Osteoblast (primary cell): ENCODE measurements at regions not wholly inside any gene's neighbourhood (a gene's known extent, or its start where the extent isn't known, plus 50 kb on each side); places are given as distances from the start of the nearest gene placed in this dataset.
A peak's percentile ranks its signal among the peaks of the same experiment; 100 is the strongest.
"Not testable (repeated sequence)": the region's sequence is repeated elsewhere in the genome, so short reads cannot be mapped to it uniquely, and the experiment has no call there.

Source experiments
- DNase-seq: peaks from one replicate; pipeline ENCODE4 v3.0.0; 2011; ENCODE audit warnings: low spot score, mixed read lengths; ENCODE audit not compliant: insufficient read length; ENCODE audit errors: missing footprints
- H2AFZ ChIP-seq: 2 replicates; pipeline ENCODE4 v1.6.0; 2011; ENCODE audit warnings: mild to moderate bottlenecking, low read length
- H3K27ac ChIP-seq: 2 replicates; pipeline ENCODE4 v1.5.1; 2011; ENCODE audit warnings: mild to moderate bottlenecking, low read depth, low read length, moderate library complexity
- H3K27me3 ChIP-seq: 2 replicates; pipeline ENCODE4 v1.6.0; 2012; ENCODE audit warnings: mild to moderate bottlenecking, control low read depth, inconsistent platforms, low read length, moderate library complexity; ENCODE audit not compliant: insufficient read depth
- H3K36me3 ChIP-seq: 2 replicates; pipeline ENCODE4 v1.5.1; 2011; ENCODE audit warnings: mild to moderate bottlenecking, low read length, control low read depth, moderate library complexity; ENCODE audit not compliant: insufficient read depth
- H3K4me1 ChIP-seq: 2 replicates; pipeline ENCODE4 v1.5.1; 2011; ENCODE audit warnings: mild to moderate bottlenecking, low read length, control low read depth, moderate library complexity; ENCODE audit not compliant: insufficient read depth
- H3K4me2 ChIP-seq: 2 replicates; pipeline ENCODE4 v1.6.0; 2011; ENCODE audit warnings: mild to moderate bottlenecking, low read length; ENCODE audit not compliant: insufficient read depth
- H3K4me3 ChIP-seq: fragments of 200-600 bp; sonication (generic); 3 replicates; pipeline ENCODE4 v1.5.1; 2012; ENCODE audit warnings: mild to moderate bottlenecking, low read length, inconsistent platforms; ENCODE audit not compliant: insufficient read depth
- H3K79me2 ChIP-seq: 2 replicates; pipeline ENCODE4 v1.6.0; 2012; ENCODE audit warnings: mild to moderate bottlenecking, low read length, control low read depth, inconsistent platforms; ENCODE audit not compliant: insufficient read depth
- H3K9me3 ChIP-seq: 2 replicates; pipeline ENCODE4 v1.5.1; 2011; ENCODE audit warnings: low read depth, low read length, control low read depth
- H4K20me1 ChIP-seq: 2 replicates; pipeline ENCODE4 v1.6.0; 2012; ENCODE audit warnings: mild to moderate bottlenecking, low read length, control low read depth; ENCODE audit not compliant: insufficient read depth
- CTCF ChIP-seq: IDR thresholded peaks from 2 replicates; pipeline ENCODE4 v1.5.1; 2011; ENCODE audit warnings: mild to moderate bottlenecking, low read depth, low read length, moderate library complexity; ENCODE audit errors: extremely low read depth

GRCh38 chr10:78605800-78606350, 462.9 kb upstream of the ZMIZ1 start:
- Histone ChIP-seq H3K4me1 (no peaks in the 10 kb centered on the region), H3K79me2 (no peaks in the 10 kb centered on the region), H3K4me2 (no peak overlapping the region), H3K36me3 (no peaks in the 10 kb centered on the region), H3K9me3 (no peaks in the 10 kb centered on the region), H3K27me3 (peaks cover 1% of the 10 kb centered on the region), H4K20me1 (no peaks in the 10 kb centered on the region), H3K4me3 (no peak overlapping the region), H3K27ac (no peak overlapping the region), H2AFZ (no peak overlapping the region)
- no peak for DNase-seq
- peak; percentile 18 for TF ChIP-seq CTCF

GRCh38 chr10:78606766-78607165, 462.0 kb upstream of the ZMIZ1 start:
- H3K4me2 ChIP-seq, H3K36me3 ChIP-seq, H3K4me1 ChIP-seq, H2AFZ ChIP-seq, DNase-seq, H3K27ac ChIP-seq, H3K27me3 ChIP-seq, H3K9me3 ChIP-seq, H4K20me1 ChIP-seq, H3K79me2 ChIP-seq, H3K4me3 ChIP-seq: not testable (repeated sequence)

GRCh38 chr10:78609976-78610375, 458.8 kb upstream of the ZMIZ1 start:
- no peaks in the 10 kb centered on the region for H3K36me3 ChIP-seq
- no peaks in the 10 kb centered on the region for H3K9me3 ChIP-seq
- H3K4me2 ChIP-seq = no peak overlapping the region
- no peak for TF ChIP-seq CTCF
- peaks cover 17% of the 10 kb centered on the region for H3K27me3 ChIP-seq
- no peak overlapping the region for H3K4me3 ChIP-seq
- DNase-seq = no peak
- no peaks in the 10 kb centered on the region for H3K4me1 ChIP-seq
- no peak overlapping the region for H2AFZ ChIP-seq
- H4K20me1 ChIP-seq = no peaks in the 10 kb centered on the region
- no peaks in the 10 kb centered on the region for H3K79me2 ChIP-seq
- no peak overlapping the region for H3K27ac ChIP-seq

- Histone ChIP-seq H3K27me3 (peaks cover 44% of the 10 kb centered on the region), H3K4me3 (no peak overlapping the region), H4K20me1 (no peaks in the 10 kb centered on the region), H3K27ac (no peak overlapping the region), H3K4me1 (no peaks in the 10 kb centered on the region), H3K36me3 (no peaks in the 10 kb centered on the region), H3K79me2 (no peaks in the 10 kb centered on the region), H3K9me3 (no peaks in the 10 kb centered on the region), H3K4me2 (no peak overlapping the region), H2AFZ (no peak overlapping the region)
- no peak for DNase-seq
- no peak for TF ChIP-seq CTCF
Measured at GRCh38 chr10:78613132-78613531, 455.6 kb upstream of the ZMIZ1 start.

GRCh38 chr10:78614267-78614666, 454.5 kb upstream of the ZMIZ1 start:
- no peak for TF ChIP-seq CTCF
- H4K20me1 ChIP-seq = no peaks in the 10 kb centered on the region
- no peak overlapping the region for H3K4me3 ChIP-seq
- H3K36me3 ChIP-seq = no peaks in the 10 kb centered on the region
- no peak overlapping the region for H3K4me2 ChIP-seq
- H3K27me3 ChIP-seq = peaks cover 44% of the 10 kb centered on the region
- no peaks in the 10 kb centered on the region for H3K79me2 ChIP-seq
- H3K27ac ChIP-seq = no peak overlapping the region
- no peaks in the 10 kb centered on the region for H3K4me1 ChIP-seq
- DNase-seq = no peak
- H2AFZ ChIP-seq = no peak overlapping the region
- no peaks in the 10 kb centered on the region for H3K9me3 ChIP-seq
